Stimulated activated CD4-positive, alpha-beta T cell treated with anti-CD3 and anti-CD28 coated beads, Interleukin-4, amount 100 ng/mL, for 48 hours (primary cell): ENCODE measurements at regions not wholly inside any gene's neighbourhood (a gene's known extent, or its start where the extent isn't known, plus 50 kb on each side); places are given as distances from the start of the nearest gene placed in this dataset.
"Not testable (repeated sequence)": the region's sequence is repeated elsewhere in the genome, so short reads cannot be mapped to it uniquely, and the experiment has no call there.

Source experiments
- DNase-seq, 2 donors: peaks; one replicate each; pipeline ENCODE4 v3.0.0-alpha.2; 2020; ENCODE audit warnings: low read depth in 2 of 2

- DNase-seq, result not testable (repeated sequence)
Measured at GRCh38 chr4:12109056-12109455, 680.4 kb upstream of the HS3ST1 start.

GRCh38 chr4:12105519-12105918 lies 676.8 kb upstream of the HS3ST1 start:
- DNase-seq, result no peak

GRCh38 chr4:12089920-12090319 lies 661.2 kb upstream of the HS3ST1 start:
- not testable (repeated sequence) for DNase-seq

GRCh38 chr4:12084690-12085089 lies 656.0 kb upstream of the HS3ST1 start:
- DNase-seq, result no peak

DNA sequence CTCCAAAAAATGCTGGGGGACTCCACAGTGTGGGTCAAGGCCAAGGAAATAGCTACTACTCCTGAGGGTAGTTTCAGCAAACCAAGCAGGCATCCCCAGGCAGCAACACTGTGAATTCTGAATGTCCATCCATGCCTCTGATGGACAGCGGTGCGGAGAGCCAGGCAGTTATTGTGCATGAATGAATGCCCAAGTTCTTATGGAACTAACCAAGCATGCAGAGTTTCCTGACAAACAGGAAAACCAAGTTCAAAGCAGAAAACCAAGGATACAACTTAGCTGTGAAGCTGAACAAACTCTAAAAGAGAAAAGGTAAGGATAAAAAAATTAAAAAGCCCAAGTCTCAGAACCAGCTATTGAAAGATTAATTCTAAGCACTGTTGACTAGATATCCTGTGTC lies 642.6 kb upstream of the HS3ST1 start:
- DNase-seq, result no peak

GRCh38 chr4:12053966-12054365 lies 625.3 kb upstream of the HS3ST1 start:
- DNase-seq, result no peak

- no peak for DNase-seq
Measured at GRCh38 chr4:12053556-12053955, 624.9 kb upstream of the HS3ST1 start.

GRCh38 chr4:12050357-12050756 lies 621.7 kb upstream of the HS3ST1 start:
- no peak for DNase-seq

- no peak for DNase-seq
Measured at GRCh38 chr4:12042818-12043217, 614.1 kb upstream of the HS3ST1 start.

DNA sequence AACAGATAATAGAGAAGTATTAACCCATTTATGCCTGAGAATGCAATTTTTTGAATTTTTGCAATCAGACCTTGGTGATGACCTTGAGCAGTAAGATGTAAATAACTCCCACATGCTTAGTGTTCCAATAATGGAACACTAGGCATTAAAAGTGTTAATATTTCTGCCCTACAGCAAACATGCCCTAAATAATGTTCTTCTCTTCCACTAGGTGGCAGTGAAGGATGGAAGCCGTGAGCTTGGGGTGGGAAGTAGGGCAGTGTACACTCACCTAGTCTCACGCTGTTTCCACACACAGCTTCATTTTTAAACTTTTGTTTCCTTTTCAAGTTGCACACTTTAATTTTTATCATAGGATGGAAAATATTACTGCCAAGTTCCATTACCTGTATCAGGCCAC lies 613.1 kb upstream of the HS3ST1 start:
- no peak for DNase-seq

DNA sequence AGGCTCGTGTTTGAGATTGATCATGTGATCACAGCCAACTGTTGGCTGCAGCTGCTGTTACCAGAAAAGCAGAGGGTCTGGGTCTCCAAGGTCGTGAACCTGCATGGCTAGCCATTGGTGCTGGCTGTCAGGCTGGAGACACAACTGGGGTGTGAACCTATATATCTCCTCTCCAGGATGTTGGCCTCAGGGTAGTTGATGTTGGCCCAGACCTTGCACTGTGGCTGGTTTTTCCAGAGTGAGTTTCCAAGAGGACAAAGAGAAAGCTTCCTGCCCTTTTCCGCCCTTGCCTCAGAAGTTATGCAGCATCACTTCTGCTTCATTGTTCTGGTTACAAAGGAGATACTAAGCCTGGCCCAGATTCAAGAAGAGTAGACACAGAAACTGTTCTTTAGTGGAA lies 607.8 kb upstream of the HS3ST1 start:
- no peak for DNase-seq

GRCh38 chr4:12028258-12028657 lies 599.6 kb upstream of the HS3ST1 start:
- no peak for DNase-seq

DNA sequence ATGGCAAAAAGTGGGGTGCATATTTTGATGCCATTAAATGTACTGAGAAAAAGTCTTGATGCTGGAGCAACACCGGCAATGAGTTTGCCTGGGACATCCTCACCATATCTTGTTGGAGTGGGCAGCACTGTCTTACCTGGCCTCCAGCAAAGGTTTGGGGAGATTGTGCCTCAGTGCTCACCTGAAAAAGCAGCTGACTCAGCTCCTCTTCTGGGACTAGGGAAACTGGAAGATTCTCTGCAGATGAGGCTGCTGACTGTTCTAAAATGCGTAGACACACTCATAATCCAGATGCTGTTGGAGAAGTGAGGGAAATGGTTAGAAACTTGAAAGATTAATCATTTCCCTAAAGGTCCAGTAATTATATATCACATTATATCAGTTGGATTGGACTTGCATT lies 593.7 kb upstream of the HS3ST1 start:
- no peak for DNase-seq

DNA sequence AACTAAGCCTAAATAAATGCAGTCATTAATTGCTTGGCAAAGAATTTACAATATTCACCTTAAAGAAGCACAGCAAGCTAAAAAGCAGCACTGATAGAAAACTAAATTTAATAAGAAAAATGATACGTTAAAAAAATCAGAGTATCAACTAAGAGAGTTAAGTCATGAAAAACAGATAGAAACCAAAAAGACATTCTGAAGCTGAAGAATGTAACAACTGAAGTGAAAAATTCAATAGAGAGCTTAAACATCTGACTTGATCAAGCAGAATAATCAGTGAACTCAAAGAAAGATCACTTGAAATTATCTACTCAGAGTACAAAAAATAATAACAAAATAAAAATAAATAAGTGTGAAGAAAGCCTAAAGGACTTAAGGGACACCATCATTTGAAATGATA lies 588.0 kb upstream of the HS3ST1 start:
- no peak for DNase-seq

- DNase-seq, result no peak
Measured at GRCh38 chr4:12005471-12005870, 576.8 kb upstream of the HS3ST1 start.

- not testable (repeated sequence) for DNase-seq
Measured at GRCh38 chr4:11996581-11996980, 567.9 kb upstream of the HS3ST1 start.

- no peak for DNase-seq
Measured at GRCh38 chr4:11976726-11977263, 548.1 kb upstream of the HS3ST1 start.

GRCh38 chr4:11973270-11973669 lies 544.6 kb upstream of the HS3ST1 start:
- no peak for DNase-seq

DNA sequence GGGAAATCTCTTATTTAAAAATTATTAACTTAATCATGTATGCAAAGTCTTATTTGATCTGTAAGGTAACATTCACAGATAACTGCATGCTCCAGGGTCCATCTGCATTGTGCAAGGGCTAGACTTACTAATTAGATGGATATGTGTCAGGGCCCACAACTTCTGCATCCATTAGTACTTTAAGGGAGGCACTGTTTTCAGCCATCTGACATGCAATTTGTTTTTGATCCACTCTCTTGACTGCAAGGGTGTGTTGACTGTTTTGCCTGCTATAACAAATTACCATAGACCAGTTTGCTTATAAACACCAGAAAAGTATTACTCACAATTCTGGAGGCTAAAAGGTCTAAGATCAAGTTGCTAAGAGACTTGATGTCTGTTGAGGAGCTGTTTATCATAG lies 542.1 kb upstream of the HS3ST1 start:
- no peak for DNase-seq

GRCh38 chr4:11966782-11967181 lies 538.1 kb upstream of the HS3ST1 start:
- no peak for DNase-seq

DNA sequence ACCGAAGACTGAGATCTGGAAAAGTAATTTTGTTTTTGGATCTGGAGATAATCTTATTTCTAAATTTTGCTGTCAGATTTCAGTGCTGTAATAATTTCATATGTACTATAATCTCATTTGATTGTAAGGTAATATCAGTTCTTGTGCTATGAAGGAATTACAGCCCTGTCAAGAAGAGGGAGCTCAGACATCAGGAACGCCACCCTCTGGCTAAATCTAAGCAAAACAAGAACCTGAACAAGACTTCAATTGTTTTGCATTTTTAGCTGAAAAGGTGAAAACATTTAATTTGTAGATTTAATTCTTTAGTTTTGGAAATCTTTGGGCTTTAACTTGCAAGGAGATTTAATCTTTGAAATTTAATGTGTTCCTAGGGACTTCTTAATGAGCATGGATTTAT lies 525.4 kb upstream of the HS3ST1 start:
- DNase-seq, result no peak

GRCh38 chr4:11949355-11949754 lies 520.7 kb upstream of the HS3ST1 start:
- no peak for DNase-seq

- not testable (repeated sequence) for DNase-seq
Measured at GRCh38 chr4:11947629-11948028, 518.9 kb upstream of the HS3ST1 start.

- DNase-seq, result no peak
Measured at GRCh38 chr4:11937941-11938340, 509.2 kb upstream of the HS3ST1 start.
